NT2/D1 (cell line): ENCODE measurements at regions not wholly inside any gene's neighbourhood (a gene's known extent, or its start where the extent isn't known, plus 50 kb on each side); places are given as distances from the start of the nearest gene placed in this dataset.

Experiments
- SUZ12 ChIP-seq: IDR thresholded peaks from 2 replicates; pipeline ENCODE4 v1.6.1; 2011; ENCODE audit not compliant: insufficient read length, insufficient read depth; ENCODE audit errors: extremely low read depth
- ZNF274 ChIP-seq: IDR thresholded peaks from 2 replicates; pipeline ENCODE4 v1.6.1; 2011; ENCODE audit warnings: mild to moderate bottlenecking, low read depth, low read length

GRCh38 chr4:101685126-101685525 lies 105.4 kb upstream of the BANK1 start:
- TF ChIP-seq ZNF274 = no peak
- no peak for TF ChIP-seq SUZ12
